KG1 (cell line): ENCODE measurements at regions not wholly inside any gene's neighbourhood (a gene's known extent, or its start where the extent isn't known, plus 50 kb on each side); places are given as distances from the start of the nearest gene placed in this dataset.

Source experiments
- DNase-seq: peaks from one replicate; lab custom pipeline; 2025; lab: John Stamatoyannopoulos, UW

DNA sequence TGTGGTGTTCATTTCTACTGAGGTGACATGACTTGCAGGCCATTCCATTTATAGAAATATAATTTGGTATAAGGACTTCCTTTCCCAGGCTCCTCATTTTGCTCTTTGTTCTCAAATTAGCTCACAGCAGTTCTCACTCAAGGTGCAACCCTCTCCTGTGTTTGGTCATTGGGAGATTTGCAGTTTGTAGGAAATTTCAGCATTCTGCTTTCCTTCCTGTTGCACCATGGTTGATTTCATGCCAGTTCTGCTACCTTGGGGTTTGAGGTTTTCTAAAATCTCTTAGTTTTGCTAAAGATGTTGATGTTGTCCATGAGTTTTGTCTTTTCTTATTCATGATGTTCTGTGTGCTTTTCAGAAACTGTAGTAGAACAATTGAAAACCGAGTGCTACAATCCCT, 65.7 kb upstream of the PROK2 start:
- DNase-seq, result no peak

DNA sequence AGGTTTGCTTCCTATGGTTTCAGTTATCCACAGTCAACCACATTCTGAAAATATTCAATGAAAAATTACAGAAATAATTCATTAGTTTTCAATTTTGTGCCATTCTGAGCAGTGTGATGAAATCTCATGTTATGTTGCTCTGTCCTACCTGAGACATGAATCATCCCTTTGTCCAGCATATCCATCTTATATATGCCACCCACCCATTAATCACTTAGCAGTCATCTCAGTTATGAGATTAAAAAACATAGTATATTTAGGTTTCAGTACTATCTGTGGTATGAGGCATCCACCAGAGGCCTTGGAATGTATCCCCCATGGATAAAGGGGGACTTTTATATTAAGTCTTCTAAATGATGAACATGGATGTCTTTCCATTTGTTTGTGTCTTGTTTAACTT, 64.7 kb upstream of the PROK2 start:
- no peak for DNase-seq

DNA sequence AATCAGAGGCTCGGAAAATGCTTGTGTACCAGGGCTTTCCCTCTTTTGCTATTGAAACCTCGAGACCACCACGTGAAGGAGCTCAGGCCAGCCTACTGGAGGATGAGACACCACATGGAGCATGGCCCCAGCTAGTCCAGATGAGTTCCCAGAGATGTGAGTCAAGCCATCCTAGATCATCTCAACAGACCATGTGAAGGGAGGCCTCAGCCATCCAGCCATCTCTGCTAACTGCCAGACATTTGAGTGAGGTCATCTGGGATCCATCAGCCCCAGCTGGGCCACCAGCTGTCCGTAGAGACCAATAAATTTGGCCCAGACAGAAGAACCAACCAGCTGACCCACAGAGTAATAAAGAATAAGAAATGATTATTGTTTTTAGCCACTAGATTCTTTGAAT, 62.8 kb upstream of the PROK2 start:
- DNase-seq, result no peak

DNA sequence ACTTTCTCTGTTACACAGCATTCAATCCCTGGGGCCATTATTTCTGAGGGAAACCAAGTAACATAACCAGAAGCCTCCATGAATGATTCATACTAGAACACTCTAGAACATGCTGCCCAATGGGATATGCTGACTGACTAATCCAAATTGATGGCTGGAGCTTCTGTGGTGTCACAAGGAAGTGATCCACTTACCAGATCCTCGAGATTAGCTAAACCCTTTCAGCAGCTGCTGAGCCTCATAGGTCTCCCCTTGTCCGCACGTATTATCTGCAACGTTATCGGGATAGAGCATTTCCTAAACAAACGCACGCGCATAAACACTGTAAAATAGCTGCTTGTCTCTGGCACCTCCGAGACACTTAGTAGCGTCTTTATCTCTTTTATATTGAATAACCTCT, 61.2 kb upstream of the PROK2 start:
- DNase-seq, result no peak

DNA sequence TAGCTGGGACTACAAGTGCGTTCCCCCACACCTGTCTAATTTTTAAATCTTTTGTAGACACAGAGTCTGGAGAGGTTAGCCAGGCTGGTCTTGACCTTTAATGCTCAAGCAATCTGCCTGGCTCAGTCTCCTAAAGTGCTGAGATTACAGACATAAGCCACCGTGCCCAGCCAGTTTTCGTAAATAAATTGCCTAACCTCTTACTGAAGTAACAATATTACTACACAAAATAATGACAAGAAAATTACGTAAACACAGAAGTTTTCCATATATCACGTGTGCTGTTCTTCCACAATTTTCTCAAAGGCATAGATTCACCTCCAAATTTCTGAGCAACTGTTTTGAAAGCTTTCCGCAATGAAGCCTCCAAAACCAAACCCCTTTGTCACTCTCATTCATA, 58.1 kb upstream of the PROK2 start:
- DNase-seq, result no peak

DNA sequence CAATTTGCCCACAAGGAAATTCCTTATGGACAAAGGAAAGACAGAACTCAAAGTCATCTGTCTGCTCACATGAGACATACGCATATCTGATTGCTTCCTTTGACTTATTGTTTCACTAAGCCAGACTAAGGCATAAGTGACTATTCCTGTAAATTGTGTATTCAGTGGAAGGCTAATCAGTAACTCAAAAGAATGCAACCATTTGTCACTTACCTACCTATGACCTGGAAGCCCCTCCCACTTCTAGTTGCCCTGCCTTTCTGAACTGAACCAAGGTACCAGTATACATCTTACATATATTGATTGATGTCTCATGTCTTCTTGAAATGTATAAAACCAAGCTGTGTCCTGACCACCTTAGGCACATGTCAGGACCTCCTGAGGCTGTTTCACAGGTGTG, 53.5 kb upstream of the PROK2 start:
- DNase-seq, result no peak
